Common myeloid progenitor, CD34-positive (primary cell): ENCODE measurements at regions not wholly inside any gene's neighbourhood (a gene's known extent, or its start where the extent isn't known, plus 50 kb on each side); places are given as distances from the start of the nearest gene placed in this dataset.

Source experiments
- CTCF ChIA-PET: fragments of 350-600 bp; sonication (Branson Sonifier 250); formaldehyde crosslinking; loops from one replicate; lab custom pipeline; 2021; ENCODE audit warnings: antibody characterized with exemption; lab: Charles Lee
- POLR2A ChIA-PET: fragments of 350-600 bp; sonication (Branson Sonifier 250); formaldehyde crosslinking; loops from one replicate; lab custom pipeline; 2021; ENCODE audit warnings: antibody characterized with exemption; lab: Charles Lee
- DNase-seq, 3 donors: peaks; one replicate each; pipeline versions ENCODE4 v3.0.0 to v3.0.0-alpha.2; 2013
- H3K27ac ChIP-seq, 2 experiments: 1 replicate in 1 of 2; 2 replicates in 1 of 2; pipeline ENCODE4 v1.7.0; 2013; ENCODE audit warnings: inconsistent platforms in 2 of 2, low read length in 2 of 2, mild to moderate bottlenecking in 2 of 2, low read depth in 1 of 2, moderate library complexity in 1 of 2; ENCODE audit not compliant: severe bottlenecking in 2 of 2, insufficient read depth in 1 of 2, poor library complexity in 1 of 2
- H3K27me3 ChIP-seq, 5 experiments: replicated peaks in 2 of 5; 1 replicate in 3 of 5; 2 replicates in 2 of 5; pipeline versions ENCODE4 v1.6.1 to v1.7.0; 2013; ENCODE audit warnings: low read length in 4 of 5, mild to moderate bottlenecking in 2 of 5, moderate library complexity in 2 of 5, inconsistent platforms in 1 of 5; ENCODE audit not compliant: insufficient read depth in 5 of 5, control insufficient read depth in 4 of 5
- H3K36me3 ChIP-seq, 4 experiments: 1 replicate in 2 of 4; 2 replicates in 2 of 4; pipeline versions ENCODE4 v1.6.1 to v1.7.0; 2013; ENCODE audit warnings: low read length in 3 of 4, control low read depth in 1 of 4, mild to moderate bottlenecking in 1 of 4; ENCODE audit not compliant: control insufficient read depth in 4 of 4, insufficient read depth in 4 of 4
- H3K4me1 ChIP-seq, 4 experiments: 1 replicate in 3 of 4; 2 replicates in 1 of 4; pipeline versions ENCODE4 v1.6.1 to v1.7.1; 2013; ENCODE audit warnings: low read length in 3 of 4, mild to moderate bottlenecking in 3 of 4, control low read depth in 1 of 4, inconsistent platforms in 1 of 4, moderate library complexity in 1 of 4; ENCODE audit not compliant: control insufficient read depth in 4 of 4, insufficient read depth in 4 of 4; ENCODE audit errors: control extremely low read depth in 1 of 4
- H3K4me3 ChIP-seq, 7 experiments: 1 replicate in 4 of 7; 2 replicates in 3 of 7; pipeline versions ENCODE4 v1.5.1 to v1.7.0; 2013; ENCODE audit warnings: mild to moderate bottlenecking in 7 of 7, low read length in 6 of 7, moderate library complexity in 6 of 7, inconsistent platforms in 2 of 7, low read depth in 2 of 7, control low read depth in 1 of 7; ENCODE audit not compliant: insufficient read depth in 4 of 7, control insufficient read depth in 1 of 7; ENCODE audit errors: extremely low read depth in 1 of 7
- H3K9me3 ChIP-seq, 5 experiments: 1 replicate in 4 of 5; 2 replicates in 1 of 5; pipeline versions ENCODE4 v1.6.1 to v1.7.1; 2013; ENCODE audit warnings: low read length in 4 of 5, mild to moderate bottlenecking in 2 of 5, inconsistent platforms in 1 of 5, low read depth in 1 of 5, moderate library complexity in 1 of 5; ENCODE audit not compliant: control insufficient read depth in 4 of 5, insufficient read depth in 2 of 5; ENCODE audit errors: control extremely low read depth in 1 of 5
- WGBS: methylation state at CpG from one replicate; pipeline ENCODE4 v1.1.5; 2013; ENCODE audit not compliant: insufficient coverage; 5-methylcytosine and 5-hydroxymethylcytosine counted together

GRCh38 chr7:124457841-124458240 lies 307.8 kb downstream of the GPR37 start:
- ChIA-PET POLR2A (interaction anchor here (0.6 kb wide), 1 partner anchor 294 kb away, joined by 3 read pairs; no protein-coding TSS in a partner anchor), CTCF (interaction anchor here (1.4 kb wide), 1 partner anchor 13 kb away, joined by 4 read pairs; no protein-coding TSS in a partner anchor)
- no peaks in the 10 kb centered on the region for H3K9me3 ChIP-seq
- H3K4me3 ChIP-seq, result no peak overlapping the region
- no peaks in the 10 kb centered on the region for H3K27me3 ChIP-seq
- H3K4me1 ChIP-seq, result no peaks in the 10 kb centered on the region
- H3K27ac ChIP-seq, result no peak overlapping the region
- no CpG with 5 or more reads among the region's 3 CpGs for WGBS
- H3K36me3 ChIP-seq, result no peaks in the 10 kb centered on the region
- DNase-seq, result no peak

DNA sequence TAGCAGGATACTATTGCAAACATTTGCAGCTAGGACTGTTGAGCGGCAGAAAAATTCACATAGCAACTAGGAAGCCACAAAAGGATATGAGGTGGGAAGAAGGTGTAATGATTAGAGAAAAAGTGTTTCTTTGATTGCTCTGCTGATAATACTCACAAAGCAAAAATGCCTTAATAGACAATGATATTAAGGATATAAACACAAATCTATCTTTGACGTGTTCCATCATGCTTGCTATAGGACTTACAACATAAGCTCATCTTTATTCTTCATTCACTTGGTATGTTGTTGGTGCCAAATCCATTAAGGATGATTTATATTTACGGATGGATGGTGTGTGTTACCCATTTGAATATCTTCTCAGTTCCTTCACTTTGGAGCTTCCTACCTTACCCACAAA lies 309.3 kb downstream of the GPR37 start:
- ChIA-PET CTCF (no interaction called here), POLR2A (no interaction called here)
- Histone ChIP-seq H3K27ac (no peak overlapping the region), H3K4me1 (no peaks in the 10 kb centered on the region), H3K36me3 (no peaks in the 10 kb centered on the region), H3K9me3 (no peaks in the 10 kb centered on the region), H3K4me3 (no peak overlapping the region), H3K27me3 (no peaks in the 10 kb centered on the region)
- no peak for DNase-seq
- WGBS, result 100% methylated on average over 1 of the region's 3 CpGs

GRCh38 chr7:124452186-124452585 lies 313.4 kb downstream of the GPR37 start:
- no peak overlapping the region for H3K4me3 ChIP-seq
- no CpG with 5 or more reads among the region's 4 CpGs for WGBS
- no peaks in the 10 kb centered on the region for H3K9me3 ChIP-seq
- DNase-seq, result no peak
- no peaks in the 10 kb centered on the region for H3K4me1 ChIP-seq
- ChIA-PET POLR2A (no interaction called here), CTCF (no interaction called here)
- H3K36me3 ChIP-seq, result no peaks in the 10 kb centered on the region
- H3K27ac ChIP-seq, result no peak overlapping the region
- no peaks in the 10 kb centered on the region for H3K27me3 ChIP-seq

- no peak overlapping the region for H3K27ac ChIP-seq
- no peak overlapping the region for H3K4me3 ChIP-seq
- 100% methylated on average over 1 of the region's 1 CpG for WGBS
- H3K4me1 ChIP-seq, result no peaks in the 10 kb centered on the region
- POLR2A ChIA-PET, result no interaction called here
- no peak for DNase-seq
- no peaks in the 10 kb centered on the region for H3K27me3 ChIP-seq
- CTCF ChIA-PET, result interaction anchor here (0.7 to 1.7 kb wide), 2 partner anchors 8 to 10 kb away, joined by 3 to 4 read pairs; no protein-coding TSS in a partner anchor
- H3K36me3 ChIP-seq, result no peaks in the 10 kb centered on the region
- H3K9me3 ChIP-seq, result no peaks in the 10 kb centered on the region
These were observed 315.7 kb downstream of the GPR37 start for GRCh38 chr7:124449896-124450295.

GRCh38 chr7:124444696-124445480 lies 320.7 kb downstream of the GPR37 start:
- DNase-seq, result no peak
- Histone ChIP-seq H3K4me1 (no peaks in the 10 kb centered on the region), H3K27me3 (no peaks in the 10 kb centered on the region), H3K27ac (no peak overlapping the region), H3K36me3 (no peaks in the 10 kb centered on the region), H3K9me3 (no peaks in the 10 kb centered on the region), H3K4me3 (no peak overlapping the region)
- no CpG with 5 or more reads among the region's 2 CpGs for WGBS
- ChIA-PET POLR2A (no interaction called here), CTCF (no interaction called here)

- no peaks in the 10 kb centered on the region for H3K9me3 ChIP-seq
- no peaks in the 10 kb centered on the region for H3K27me3 ChIP-seq
- CTCF ChIA-PET, result no interaction called here
- no peak overlapping the region for H3K27ac ChIP-seq
- no peak for DNase-seq
- no peaks in the 10 kb centered on the region for H3K4me1 ChIP-seq
- no peak overlapping the region for H3K4me3 ChIP-seq
- no peaks in the 10 kb centered on the region for H3K36me3 ChIP-seq
- POLR2A ChIA-PET, result no interaction called here
These were observed 321.8 kb downstream of the GPR37 start for GRCh38 chr7:124443762-124444161.

DNA sequence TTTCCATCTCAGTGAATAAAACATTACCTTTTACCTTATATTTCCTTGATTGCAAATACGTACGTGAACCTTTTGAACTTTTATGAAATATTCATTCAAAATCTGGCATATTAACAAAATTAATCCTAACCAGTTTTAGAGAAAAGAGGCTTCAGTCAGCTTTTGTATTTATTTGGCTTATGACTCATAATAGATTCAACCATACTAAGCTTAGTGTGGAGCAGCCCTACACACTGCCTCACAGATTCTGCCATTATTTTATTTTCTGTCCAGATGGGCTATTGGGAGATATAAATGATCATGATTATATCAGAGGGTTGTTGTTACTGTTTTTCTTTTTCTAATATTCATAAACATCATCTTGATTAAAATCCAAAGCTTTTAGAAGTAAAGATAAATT lies 325.5 kb downstream of the GPR37 start:
- Histone ChIP-seq H3K9me3 (no peaks in the 10 kb centered on the region), H3K27ac (no peak overlapping the region), H3K4me3 (no peak overlapping the region), H3K27me3 (no peaks in the 10 kb centered on the region), H3K36me3 (no peaks in the 10 kb centered on the region), H3K4me1 (no peaks in the 10 kb centered on the region)
- DNase-seq, result no peak
- CTCF ChIA-PET, result no interaction called here
- 82% methylated on average over 2 of the region's 2 CpGs for WGBS
- POLR2A ChIA-PET, result no interaction called here
